SK-N-SH treated with all-trans-retinoic acid at 6 μM for 48 hours (cell line): ENCODE measurements at regions not wholly inside any gene's neighbourhood (a gene's known extent, or its start where the extent isn't known, plus 50 kb on each side); places are given as distances from the start of the nearest gene placed in this dataset.

Experiments used
- ATAC-seq: fragments of 200-7000 bp; cut with Tn5 transposase; 3 replicates; pipeline ENCODE4 v1.9.1; 2020; ENCODE audit warnings: mild to moderate bottlenecking, moderate library complexity
- ARNTL ChIP-seq: fragments of 450-650 bp; formaldehyde crosslinking; IDR thresholded peaks from 2 replicates; pipeline ENCODE4 v1.5.0; 2020; ENCODE audit warnings: low read depth, mild to moderate bottlenecking, moderate library complexity, borderline replicate concordance
- BACH2 ChIP-seq: fragments of 250-450 bp; sonication (Bioruptor Pico); IDR thresholded peaks from 2 replicates; pipeline ENCODE4 v1.9.0; 2021; ENCODE audit warnings: mild to moderate bottlenecking, borderline replicate concordance
- CREB5 ChIP-seq: fragments of 250-450 bp; sonication (Bioruptor Pico); IDR thresholded peaks from 2 replicates; pipeline ENCODE4 v1.5.1; 2020; ENCODE audit warnings: low read depth, mild to moderate bottlenecking, moderate library complexity
- CSDC2 ChIP-seq: fragments of 250-450 bp; sonication (Bioruptor Pico); IDR thresholded peaks from 2 replicates; pipeline ENCODE4 v1.5.0; 2020; ENCODE audit warnings: mild to moderate bottlenecking, moderate library complexity
- ESRRG ChIP-seq: fragments of 250-450 bp; sonication (Bioruptor Pico); IDR thresholded peaks from 2 replicates; pipeline ENCODE4 v1.6.1; 2021; ENCODE audit warnings: mild to moderate bottlenecking
- GLIS3 ChIP-seq: fragments of 250-450 bp; sonication (Bioruptor Pico); IDR thresholded peaks from 2 replicates; pipeline ENCODE4 v1.5.0; 2020; ENCODE audit warnings: mild to moderate bottlenecking, moderate library complexity
- ISL1 ChIP-seq: fragments of 250-450 bp; sonication (Bioruptor Pico); IDR thresholded peaks from 2 replicates; pipeline ENCODE4 v2.1.2; 2022; ENCODE audit warnings: mild to moderate bottlenecking, moderate library complexity
- OSR1 ChIP-seq: fragments of 250-450 bp; sonication (Bioruptor Pico); IDR thresholded peaks from 2 replicates; pipeline ENCODE4 v1.8.0; 2022; ENCODE audit warnings: moderate library complexity, mild to moderate bottlenecking, inconsistent platforms
- PATZ1 ChIP-seq: fragments of 250-450 bp; sonication (Bioruptor Pico); IDR thresholded peaks from 2 replicates; pipeline ENCODE4 v1.8.0; 2020; ENCODE audit warnings: mild to moderate bottlenecking, moderate library complexity, borderline replicate concordance
- POU6F1 ChIP-seq: fragments of 250-450 bp; sonication (Bioruptor Pico); IDR thresholded peaks from 2 replicates; pipeline ENCODE4 v1.8.0; 2021; ENCODE audit warnings: low read depth, mild to moderate bottlenecking, moderate library complexity, borderline replicate concordance
- PPARA ChIP-seq: fragments of 250-450 bp; sonication (Bioruptor Pico); IDR thresholded peaks from 2 replicates; pipeline ENCODE4 v1.5.0; 2020; ENCODE audit warnings: mild to moderate bottlenecking, borderline replicate concordance
- RARB ChIP-seq: fragments of 250-450 bp; sonication (Bioruptor Pico); IDR thresholded peaks from 2 replicates; pipeline ENCODE4 v1.8.0; 2021; ENCODE audit warnings: mild to moderate bottlenecking, moderate library complexity
- SNAI2 ChIP-seq: fragments of 250-450 bp; sonication (Bioruptor Pico); IDR thresholded peaks from 2 replicates; pipeline ENCODE4 v1.5.0; 2020; ENCODE audit warnings: mild to moderate bottlenecking, moderate library complexity
- TCF4 ChIP-seq: fragments of 250-450 bp; sonication (Bioruptor Pico); IDR thresholded peaks from 2 replicates; pipeline ENCODE4 v1.8.0; 2021; ENCODE audit warnings: mild to moderate bottlenecking, moderate library complexity, borderline replicate concordance
- TOX ChIP-seq: fragments of 250-450 bp; sonication (Bioruptor Pico); IDR thresholded peaks from 2 replicates; pipeline ENCODE4 v1.8.0; 2021; ENCODE audit warnings: mild to moderate bottlenecking, moderate library complexity, borderline replicate concordance
- TSHZ2 ChIP-seq: fragments of 250-450 bp; sonication (Bioruptor Pico); IDR thresholded peaks from 2 replicates; pipeline ENCODE4 v1.5.0; 2020; ENCODE audit warnings: mild to moderate bottlenecking, moderate library complexity
- ZC3H10 ChIP-seq: fragments of 250-450 bp; sonication (Bioruptor Pico); IDR thresholded peaks from 2 replicates; pipeline ENCODE4 v1.5.1; 2021; ENCODE audit warnings: mild to moderate bottlenecking, moderate library complexity
- ZFP3 ChIP-seq: fragments of 250-450 bp; sonication (Bioruptor Pico); IDR thresholded peaks from 2 replicates; pipeline ENCODE4 v1.5.0; 2020; ENCODE audit warnings: mild to moderate bottlenecking, moderate library complexity
- ZFP30 ChIP-seq: fragments of 450-650 bp; formaldehyde crosslinking; IDR thresholded peaks from 2 replicates; pipeline ENCODE4 v1.5.0; 2022; ENCODE audit warnings: mild to moderate bottlenecking, moderate library complexity
- ZNF565 ChIP-seq: fragments of 450-650 bp; formaldehyde crosslinking; conservative IDR thresholded peaks from 2 replicates; pipeline ENCODE4 v1.5.0; 2020; ENCODE audit warnings: low read depth, mild to moderate bottlenecking, moderate library complexity
- ZNF70 ChIP-seq: fragments of 450-650 bp; formaldehyde crosslinking; IDR thresholded peaks from 2 replicates; pipeline ENCODE4 v1.5.0; 2020; ENCODE audit warnings: mild to moderate bottlenecking, moderate library complexity
- ZNF8 ChIP-seq: fragments of 450-650 bp; formaldehyde crosslinking; IDR thresholded peaks from 2 replicates; pipeline ENCODE4 v1.5.0; 2020; ENCODE audit warnings: mild to moderate bottlenecking, moderate library complexity

- TF ChIP-seq SNAI2 (CRISPR knock-in tag) (no peak), ZNF565 (CRISPR knock-in tag) (no peak), ZFP30 (CRISPR knock-in tag) (no peak), PATZ1 (CRISPR knock-in tag) (no peak), TSHZ2 (CRISPR knock-in tag) (no peak), ZNF8 (CRISPR knock-in tag) (no peak), BACH2 (no peak), ESRRG (no peak), PPARA (no peak), TCF4 (no peak), TOX (CRISPR knock-in tag) (no peak), ISL1 (CRISPR knock-in tag) (no peak), ARNTL (CRISPR knock-in tag) (no peak), POU6F1 (CRISPR knock-in tag) (no peak), OSR1 (no peak)
- ATAC-seq: no peak
These were observed 266.9 kb upstream of the STT3B start for GRCh38 chr3:31265646-31266428.

- no peak for ATAC-seq
- TF ChIP-seq RARB: no peak
- TF ChIP-seq ZC3H10 (CRISPR knock-in tag): no peak
- no peak for TF ChIP-seq TCF4
- no peak for TF ChIP-seq TOX (CRISPR knock-in tag)
- no peak for TF ChIP-seq CREB5 (CRISPR knock-in tag)
- TF ChIP-seq ZNF8 (CRISPR knock-in tag): no peak
- no peak for TF ChIP-seq CSDC2
- TF ChIP-seq PATZ1 (CRISPR knock-in tag): no peak
- TF ChIP-seq ZNF70 (CRISPR knock-in tag): no peak
- no peak for TF ChIP-seq GLIS3 (CRISPR knock-in tag)
- TF ChIP-seq ZFP3: no peak
- TF ChIP-seq TSHZ2 (CRISPR knock-in tag): no peak
These were observed 263.9 kb upstream of the STT3B start for GRCh38 chr3:31268868-31269267.
